ENCODE measurements at regions not wholly inside any gene's neighbourhood (a gene's known extent, or its start where the extent isn't known, plus 50 kb on each side); places are given as distances from the start of the nearest gene placed in this dataset.

- no peaks in the 10 kb centered on the region for H3K36me3 Mint-ChIP-seq (ENCODE audit: low read depth)
- peaks cover under 1% of the 10 kb centered on the region for H3K27me3 Mint-ChIP-seq (ENCODE audit: low read depth)
- H3K27ac Mint-ChIP-seq = no peak overlapping the region
- no peak for DNase-seq (ENCODE audit: low spot score)
- no peaks in the 10 kb centered on the region for H3K9me3 Mint-ChIP-seq
- H3K4me1 Mint-ChIP-seq (ENCODE audit: low read depth) = no peaks in the 10 kb centered on the region
- no peak overlapping the region for H3K4me3 Mint-ChIP-seq
These were observed 77.4 kb downstream of the CTAGE1 start for GRCh38 chr18:22340331-22340730.

GRCh38 chr18:22339913-22340312, 77.8 kb downstream of the CTAGE1 start:
- Mint-ChIP-seq H3K27ac (no peak overlapping the region), H3K9me3 (no peaks in the 10 kb centered on the region), H3K4me3 (no peak overlapping the region), H3K4me1 (ENCODE audit: low read depth) (no peaks in the 10 kb centered on the region), H3K36me3 (ENCODE audit: low read depth) (no peaks in the 10 kb centered on the region), H3K27me3 (ENCODE audit: low read depth) (no peaks in the 10 kb centered on the region)
- DNase-seq (ENCODE audit: low spot score) = no peak

GRCh38 chr18:22337833-22338232, 79.9 kb downstream of the CTAGE1 start:
- Mint-ChIP-seq H3K9me3 (no peaks in the 10 kb centered on the region), H3K27ac (no peak overlapping the region), H3K36me3 (ENCODE audit: low read depth) (no peaks in the 10 kb centered on the region), H3K4me3 (no peak overlapping the region), H3K27me3 (ENCODE audit: low read depth) (no peaks in the 10 kb centered on the region), H3K4me1 (ENCODE audit: low read depth) (no peaks in the 10 kb centered on the region)
- DNase-seq (ENCODE audit: low spot score) = no peak

- no peak overlapping the region for H3K4me3 Mint-ChIP-seq
- no peaks in the 10 kb centered on the region for H3K36me3 Mint-ChIP-seq (ENCODE audit: low read depth)
- H3K4me1 Mint-ChIP-seq (ENCODE audit: low read depth) = no peaks in the 10 kb centered on the region
- H3K9me3 Mint-ChIP-seq = no peaks in the 10 kb centered on the region
- H3K27me3 Mint-ChIP-seq (ENCODE audit: low read depth) = no peaks in the 10 kb centered on the region
- no peak for DNase-seq (ENCODE audit: low spot score)
- H3K27ac Mint-ChIP-seq = no peak overlapping the region
These were observed 80.4 kb downstream of the CTAGE1 start for GRCh38 chr18:22337306-22337705.

- Mint-ChIP-seq H3K27ac (no peak overlapping the region), H3K36me3 (ENCODE audit: low read depth) (no peaks in the 10 kb centered on the region), H3K4me1 (ENCODE audit: low read depth) (no peaks in the 10 kb centered on the region), H3K4me3 (no peak overlapping the region), H3K9me3 (no peaks in the 10 kb centered on the region), H3K27me3 (ENCODE audit: low read depth) (no peaks in the 10 kb centered on the region)
- no peak for DNase-seq (ENCODE audit: low spot score)
These were observed 81.3 kb downstream of the CTAGE1 start for GRCh38 chr18:22336406-22336805.

- no peak for DNase-seq (ENCODE audit: low spot score)
- no peaks in the 10 kb centered on the region for H3K9me3 Mint-ChIP-seq
- no peaks in the 10 kb centered on the region for H3K4me1 Mint-ChIP-seq (ENCODE audit: low read depth)
- no peak overlapping the region for H3K27ac Mint-ChIP-seq
- H3K4me3 Mint-ChIP-seq = no peak overlapping the region
- H3K36me3 Mint-ChIP-seq (ENCODE audit: low read depth) = no peaks in the 10 kb centered on the region
- no peaks in the 10 kb centered on the region for H3K27me3 Mint-ChIP-seq (ENCODE audit: low read depth)
These were observed 82.0 kb downstream of the CTAGE1 start for GRCh38 chr18:22335731-22336198.

- DNase-seq (ENCODE audit: low spot score) = no peak
- Mint-ChIP-seq H3K9me3 (no peaks in the 10 kb centered on the region), H3K4me3 (no peak overlapping the region), H3K27ac (no peak overlapping the region), H3K4me1 (ENCODE audit: low read depth) (no peaks in the 10 kb centered on the region), H3K36me3 (ENCODE audit: low read depth) (no peaks in the 10 kb centered on the region), H3K27me3 (ENCODE audit: low read depth) (no peaks in the 10 kb centered on the region)
These were observed 83.1 kb downstream of the CTAGE1 start for GRCh38 chr18:22334567-22334966.

GRCh38 chr18:22332590-22332989, 85.1 kb downstream of the CTAGE1 start:
- no peak overlapping the region for H3K4me3 Mint-ChIP-seq
- peaks cover 6% of the 10 kb centered on the region for H3K9me3 Mint-ChIP-seq
- DNase-seq (ENCODE audit: low spot score) = no peak
- no peaks in the 10 kb centered on the region for H3K27me3 Mint-ChIP-seq (ENCODE audit: low read depth)
- no peak overlapping the region for H3K27ac Mint-ChIP-seq
- H3K4me1 Mint-ChIP-seq (ENCODE audit: low read depth) = no peaks in the 10 kb centered on the region
- H3K36me3 Mint-ChIP-seq (ENCODE audit: low read depth) = no peaks in the 10 kb centered on the region

- H3K27me3 Mint-ChIP-seq (ENCODE audit: low read depth) = no peaks in the 10 kb centered on the region
- H3K36me3 Mint-ChIP-seq (ENCODE audit: low read depth) = no peaks in the 10 kb centered on the region
- no peak overlapping the region for H3K4me3 Mint-ChIP-seq
- no peak for DNase-seq (ENCODE audit: low spot score)
- H3K4me1 Mint-ChIP-seq (ENCODE audit: low read depth) = no peaks in the 10 kb centered on the region
- no peak overlapping the region for H3K27ac Mint-ChIP-seq
- peaks cover 6% of the 10 kb centered on the region for H3K9me3 Mint-ChIP-seq
These were observed 87.2 kb downstream of the CTAGE1 start for GRCh38 chr18:22330508-22330907.

GRCh38 chr18:22325396-22325795, 92.3 kb downstream of the CTAGE1 start:
- H3K4me1 Mint-ChIP-seq (ENCODE audit: low read depth) = no peaks in the 10 kb centered on the region

GRCh38 chr18:22324191-22325131, 93.3 kb downstream of the CTAGE1 start:
- H3K4me3 Mint-ChIP-seq = no peak overlapping the region
- no peaks in the 10 kb centered on the region for H3K27me3 Mint-ChIP-seq (ENCODE audit: low read depth)
- H3K27ac Mint-ChIP-seq = no peak overlapping the region

More at GRCh38 chr18:22325396-22325795, 92.3 kb downstream of the CTAGE1 start:
- no peak overlapping the region for H3K27ac Mint-ChIP-seq
- no peak for DNase-seq (ENCODE audit: low spot score)
- no peaks in the 10 kb centered on the region for H3K36me3 Mint-ChIP-seq (ENCODE audit: low read depth)
- H3K9me3 Mint-ChIP-seq = peaks cover 6% of the 10 kb centered on the region
- H3K27me3 Mint-ChIP-seq (ENCODE audit: low read depth) = no peaks in the 10 kb centered on the region
- H3K4me3 Mint-ChIP-seq = no peak overlapping the region

GRCh38 chr18:22322243-22322691, 95.4 kb downstream of the CTAGE1 start:
- Mint-ChIP-seq H3K9me3 (no peaks in the 10 kb centered on the region), H3K4me3 (no peak overlapping the region), H3K27ac (no peak overlapping the region), H3K36me3 (ENCODE audit: low read depth) (no peaks in the 10 kb centered on the region), H3K27me3 (ENCODE audit: low read depth) (no peaks in the 10 kb centered on the region), H3K4me1 (ENCODE audit: low read depth) (no peaks in the 10 kb centered on the region)
- DNase-seq (ENCODE audit: low spot score) = no peak

More at GRCh38 chr18:22324191-22325131, 93.3 kb downstream of the CTAGE1 start:
- H3K9me3 Mint-ChIP-seq = peaks cover 6% of the 10 kb centered on the region
- H3K4me1 Mint-ChIP-seq (ENCODE audit: low read depth) = no peaks in the 10 kb centered on the region
- no peaks in the 10 kb centered on the region for H3K36me3 Mint-ChIP-seq (ENCODE audit: low read depth)
- no peak for DNase-seq (ENCODE audit: low spot score)

- Mint-ChIP-seq H3K27me3 (ENCODE audit: low read depth) (no peaks in the 10 kb centered on the region), H3K4me3 (no peak overlapping the region), H3K4me1 (ENCODE audit: low read depth) (no peaks in the 10 kb centered on the region), H3K36me3 (ENCODE audit: low read depth) (no peaks in the 10 kb centered on the region), H3K9me3 (no peaks in the 10 kb centered on the region), H3K27ac (no peak overlapping the region)
- no peak for DNase-seq (ENCODE audit: low spot score)
These were observed 96.9 kb downstream of the CTAGE1 start for GRCh38 chr18:22320771-22321170.

GRCh38 chr18:22320155-22320554, 97.6 kb downstream of the CTAGE1 start:
- no peak overlapping the region for H3K4me3 Mint-ChIP-seq
- no peaks in the 10 kb centered on the region for H3K4me1 Mint-ChIP-seq (ENCODE audit: low read depth)
- H3K27ac Mint-ChIP-seq = no peak overlapping the region
- H3K36me3 Mint-ChIP-seq (ENCODE audit: low read depth) = no peaks in the 10 kb centered on the region
- DNase-seq (ENCODE audit: low spot score) = no peak
- H3K27me3 Mint-ChIP-seq (ENCODE audit: low read depth) = no peaks in the 10 kb centered on the region
- H3K9me3 Mint-ChIP-seq = no peaks in the 10 kb centered on the region
